ENCODE measurements at regions not wholly inside any gene's neighbourhood (a gene's known extent, or its start where the extent isn't known, plus 50 kb on each side); places are given as distances from the start of the nearest gene placed in this dataset.

DNA sequence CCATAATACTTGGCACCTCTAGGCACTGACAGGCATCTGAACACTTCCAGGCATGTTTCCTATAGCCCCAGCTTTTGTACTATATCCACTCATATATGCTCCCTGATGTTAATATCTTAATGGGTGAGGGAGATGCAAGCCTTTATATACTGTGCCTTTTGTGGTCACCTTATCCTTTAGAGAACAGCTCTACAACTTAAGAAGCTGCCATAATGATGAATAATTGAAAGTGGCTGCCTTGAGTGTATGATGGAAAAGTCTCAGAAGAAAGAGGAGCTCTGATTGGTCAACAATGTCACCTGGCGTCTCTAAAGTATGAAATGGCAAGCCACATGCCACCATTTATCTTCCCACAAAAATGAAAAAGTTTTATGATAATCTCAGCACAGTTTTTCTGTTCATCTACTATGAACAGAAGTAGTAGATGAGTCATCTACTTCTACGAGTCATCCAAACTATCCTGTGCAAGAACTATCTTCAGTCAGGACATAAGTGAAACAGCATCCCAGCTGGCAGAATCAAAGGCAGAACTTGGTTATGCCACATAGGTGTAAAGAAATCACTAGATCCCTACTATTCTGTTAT, 997.9 kb upstream of the CELF4 start:
- TF ChIP-seq POLR2AphosphoS5 (IDR thresholded peaks at IDR 0.05): no peak
- TF ChIP-seq POLR2A (IDR thresholded peaks at IDR 0.05): no peak
- TF ChIP-seq CTCF (IDR thresholded peaks at IDR 0.05): no peak
- TF ChIP-seq EP300 (IDR thresholded peaks at IDR 0.05): no peak
- no peak overlapping the region for H3K27ac ChIP-seq

GRCh38 chr18:38557006-38557405, 991.4 kb upstream of the CELF4 start:
- no peak for DNase-seq (ENCODE audit: low spot score in 2 of 2)
- H3K27ac ChIP-seq: no peak overlapping the region
- TF ChIP-seq POLR2A (IDR thresholded peaks at IDR 0.05): no peak
- TF ChIP-seq EP300 (IDR thresholded peaks at IDR 0.05): no peak
- TF ChIP-seq POLR2AphosphoS5 (IDR thresholded peaks at IDR 0.05): no peak
- TF ChIP-seq CTCF (IDR thresholded peaks at IDR 0.05): no peak
- H3K27me3 ChIP-seq: no peaks in the 10 kb centered on the region
- H3K9me3 ChIP-seq: no peaks in the 10 kb centered on the region
- H3K4me1 ChIP-seq: peaks cover 5% of the 10 kb centered on the region
- no peaks in the 10 kb centered on the region for H3K36me3 ChIP-seq
- WGBS: 42% methylated on average over 5 of the region's 5 CpGs
- no peak overlapping the region for H3K4me3 ChIP-seq

More for the DNA sequence above, 997.9 kb upstream of the CELF4 start:
- H3K4me3 ChIP-seq: no peak overlapping the region
- WGBS: 66% methylated on average over 2 of the region's 2 CpGs
- no peaks in the 10 kb centered on the region for H3K9me3 ChIP-seq
- no peaks in the 10 kb centered on the region for H3K27me3 ChIP-seq
- no peak for DNase-seq (ENCODE audit: low spot score in 2 of 2)
- H3K36me3 ChIP-seq: no peaks in the 10 kb centered on the region
- no peaks in the 10 kb centered on the region for H3K4me1 ChIP-seq

- WGBS: 91% methylated on average over 2 of the region's 2 CpGs
- no peak for DNase-seq (ENCODE audit: low spot score in 2 of 2)
- TF ChIP-seq EP300 (IDR thresholded peaks at IDR 0.05) (no peak), POLR2AphosphoS5 (IDR thresholded peaks at IDR 0.05) (no peak), CTCF (IDR thresholded peaks at IDR 0.05) (no peak), POLR2A (IDR thresholded peaks at IDR 0.05) (no peak)
Measured at GRCh38 chr18:38552732-38553321, 987.2 kb upstream of the CELF4 start.

DNA sequence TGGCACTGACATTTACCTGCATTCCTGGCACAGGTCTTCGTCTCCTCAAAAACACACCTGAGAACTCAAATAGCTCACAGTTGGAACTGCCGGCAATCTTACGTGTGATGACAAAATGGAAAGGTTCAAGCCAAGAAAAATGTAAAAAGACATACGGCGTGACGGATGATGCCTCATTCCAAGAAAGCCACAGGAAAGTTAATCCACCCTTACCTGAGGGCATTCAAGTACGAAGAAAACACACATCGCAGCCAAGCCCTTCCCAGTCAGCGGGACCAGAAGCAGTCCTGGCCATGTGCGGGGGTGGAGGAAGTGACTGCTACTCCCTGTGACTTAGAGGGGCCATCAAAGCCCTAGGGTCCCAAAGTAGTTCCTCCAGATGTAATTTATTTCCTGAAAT, 986.3 kb upstream of the CELF4 start:
- no peak overlapping the region for H3K27ac ChIP-seq
- no peaks in the 10 kb centered on the region for H3K36me3 ChIP-seq
- WGBS: 34% methylated on average over 10 of the region's 10 CpGs
- no peak overlapping the region for H3K4me3 ChIP-seq
- H3K27me3 ChIP-seq: no peaks in the 10 kb centered on the region
- H3K9me3 ChIP-seq: no peaks in the 10 kb centered on the region
- no peak for DNase-seq (ENCODE audit: low spot score in 2 of 2)
- TF ChIP-seq POLR2A (IDR thresholded peaks at IDR 0.05): no peak
- no peak for TF ChIP-seq CTCF (IDR thresholded peaks at IDR 0.05)
- TF ChIP-seq EP300 (IDR thresholded peaks at IDR 0.05): no peak
- peaks cover 15% of the 10 kb centered on the region for H3K4me1 ChIP-seq

More at GRCh38 chr18:38552732-38553321, 987.2 kb upstream of the CELF4 start:
- Histone ChIP-seq H3K27me3 (no peaks in the 10 kb centered on the region), H3K36me3 (no peaks in the 10 kb centered on the region), H3K27ac (no peak overlapping the region), H3K4me3 (no peak overlapping the region), H3K9me3 (no peaks in the 10 kb centered on the region), H3K4me1 (peaks cover 15% of the 10 kb centered on the region)

DNA sequence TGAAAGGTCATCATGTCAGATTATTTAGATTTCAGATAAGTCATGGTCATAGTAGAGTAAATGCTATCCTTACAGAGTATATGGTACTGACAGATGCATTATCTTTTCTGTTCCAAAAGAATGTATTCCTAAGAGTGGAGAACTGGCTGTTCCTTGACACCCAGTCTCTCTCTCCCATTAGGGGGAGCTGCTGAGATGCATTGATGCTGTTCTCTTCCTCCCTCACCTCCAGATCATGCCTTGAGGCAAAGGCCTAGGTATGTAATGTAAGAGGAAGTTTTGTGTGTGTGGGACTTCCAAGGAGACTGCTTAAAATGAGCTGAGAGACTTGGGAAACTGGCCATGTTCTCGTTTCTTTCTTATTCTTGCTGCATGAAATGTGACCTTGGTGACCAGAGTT, 979.5 kb upstream of the CELF4 start:
- Histone ChIP-seq H3K27me3 (no peaks in the 10 kb centered on the region), H3K27ac (no peak overlapping the region), H3K36me3 (no peaks in the 10 kb centered on the region), H3K4me1 (no peaks in the 10 kb centered on the region), H3K9me3 (no peaks in the 10 kb centered on the region), H3K4me3 (no peak overlapping the region)
- no peak for DNase-seq (ENCODE audit: low spot score in 2 of 2)
- TF ChIP-seq POLR2A (IDR thresholded peaks at IDR 0.05): no peak
- no peak for TF ChIP-seq POLR2AphosphoS5 (IDR thresholded peaks at IDR 0.05)
- no peak for TF ChIP-seq CTCF (IDR thresholded peaks at IDR 0.05)
- no peak for TF ChIP-seq EP300 (IDR thresholded peaks at IDR 0.05)
- WGBS: 33% methylated on average over 1 of the region's 1 CpG
